GM23338 (cell line): ENCODE measurements at regions not wholly inside any gene's neighbourhood (a gene's known extent, or its start where the extent isn't known, plus 50 kb on each side); places are given as distances from the start of the nearest gene placed in this dataset.
A peak's percentile ranks its signal among the peaks of the same experiment; 100 is the strongest.

Experiments
- ATAC-seq: fragments of 200-7000 bp; cut with Tn5 transposase; 3 replicates; pipeline ENCODE4 v1.9.1; 2020
- DNase-seq: peaks from one replicate; pipeline ENCODE4 v3.0.0-alpha.2; 2015; ENCODE audit warnings: low spot score
- H2AFZ ChIP-seq: fragments of 200-600 bp; sonication (generic); 2 replicates; pipeline ENCODE4 v1.8.0; 2016; ENCODE audit warnings: antibody characterized with exemption, mild to moderate bottlenecking, moderate library complexity
- H3F3A ChIP-seq: fragments of 200-600 bp; sonication (generic); replicated peaks from 2 replicates; pipeline ENCODE4 v1.8.0; 2017; ENCODE audit warnings: antibody characterized with exemption, mixed run types, low read depth
- H3K27ac ChIP-seq: fragments of 200-600 bp; sonication (generic); 2 replicates; pipeline ENCODE4 v1.6.1; 2016; ENCODE audit warnings: low read depth
- H3K27me3 ChIP-seq: fragments of 200-600 bp; sonication (generic); 2 replicates; pipeline ENCODE4 v1.8.0; 2016; ENCODE audit warnings: mild to moderate bottlenecking, mixed run types, moderate library complexity; ENCODE audit not compliant: insufficient read depth
- H3K36me3 ChIP-seq: fragments of 200-600 bp; sonication (generic); 2 replicates; pipeline ENCODE4 v1.8.0; 2016; ENCODE audit warnings: mild to moderate bottlenecking; ENCODE audit not compliant: insufficient read depth
- H3K4me1 ChIP-seq: fragments of 200-600 bp; sonication (generic); 2 replicates; pipeline ENCODE4 v1.8.0; 2016; ENCODE audit warnings: mild to moderate bottlenecking, moderate library complexity; ENCODE audit not compliant: insufficient read depth
- H3K4me2 ChIP-seq: fragments of 200-600 bp; sonication (generic); 2 replicates; pipeline ENCODE4 v1.7.1; 2017; ENCODE audit warnings: mixed run types
- H3K4me3 ChIP-seq: fragments of 200-600 bp; sonication (generic); 2 replicates; pipeline ENCODE4 v1.6.1; 2016; ENCODE audit warnings: mixed run types
- H3K79me2 ChIP-seq: fragments of 200-600 bp; sonication (generic); replicated peaks from 2 replicates; pipeline ENCODE4 v1.8.0; 2017; ENCODE audit warnings: mild to moderate bottlenecking; ENCODE audit not compliant: insufficient read depth
- H3K9me2 ChIP-seq: fragments of 200-600 bp; sonication (generic); 2 replicates; pipeline ENCODE4 v1.8.0; 2017; ENCODE audit not compliant: insufficient read depth
- H4K20me1 ChIP-seq: fragments of 200-600 bp; sonication (generic); replicated peaks from 2 replicates; pipeline ENCODE4 v1.8.0; 2017; ENCODE audit warnings: mild to moderate bottlenecking; ENCODE audit not compliant: insufficient read depth
- H3K27ac Mint-ChIP-seq: 2 replicates; pipeline ENCODE4 v1.8.0; 2020; ENCODE audit warnings: inconsistent platforms, mild to moderate bottlenecking, moderate library complexity, mixed read lengths
- H3K27me3 Mint-ChIP-seq: 3 replicates; pipeline ENCODE4 v1.8.0; 2022; ENCODE audit warnings: low read depth, mild to moderate bottlenecking, moderate library complexity, mixed read lengths, inconsistent platforms; ENCODE audit not compliant: insufficient read depth, poor library complexity
- H3K36me3 Mint-ChIP-seq: 3 replicates; pipeline ENCODE4 v1.8.0; 2021; ENCODE audit warnings: low read depth, mild to moderate bottlenecking, inconsistent platforms, moderate library complexity, mixed read lengths
- H3K4me1 Mint-ChIP-seq: 3 replicates; pipeline ENCODE4 v1.8.0; 2020; ENCODE audit warnings: mild to moderate bottlenecking, inconsistent platforms, mixed read lengths
- H3K4me3 Mint-ChIP-seq: 3 replicates; pipeline ENCODE4 v1.8.0; 2021; ENCODE audit warnings: moderate library complexity, mild to moderate bottlenecking, inconsistent platforms, mixed read lengths
- H3K9me3 Mint-ChIP-seq: 3 replicates; pipeline ENCODE4 v1.8.0; 2020; ENCODE audit warnings: moderate library complexity, mild to moderate bottlenecking, inconsistent platforms, mixed read lengths
- CREB1 ChIP-seq: fragments of 250-450 bp; sonication (Bioruptor Pico); IDR thresholded peaks from 2 replicates; pipeline ENCODE4 v1.5.0; 2020; ENCODE audit warnings: low read depth, mild to moderate bottlenecking, moderate library complexity
- CTCF ChIP-seq, 2 experiments: fragments of 200-600 bp in 1 of 2; sonication (generic) in 1 of 2; conservative IDR thresholded peaks; 2 replicates each; pipeline versions ENCODE4 v1.5.1 to v1.6.1; 2016 to 2017; ENCODE audit warnings: antibody characterized with exemption in 2 of 2, low read depth in 2 of 2, mild to moderate bottlenecking in 2 of 2, moderate library complexity in 1 of 2
- EZH2 ChIP-seq: fragments of 200-600 bp; sonication (generic); IDR thresholded peaks from one replicate; pipeline ENCODE4 v1.8.0; 2017; ENCODE audit warnings: antibody characterized with exemption, mild to moderate bottlenecking, low read depth; ENCODE audit not compliant: unreplicated experiment
- EZH2phosphoT487 ChIP-seq: fragments of 200-600 bp; sonication (generic); IDR thresholded peaks from one replicate; pipeline ENCODE4 v1.8.1; 2018; ENCODE audit warnings: antibody characterized with exemption; ENCODE audit not compliant: unreplicated experiment
- NANOG ChIP-seq: IDR thresholded peaks from 2 replicates; pipeline ENCODE4 v1.6.1; 2016; ENCODE audit warnings: antibody characterized with exemption, borderline replicate concordance
- STAT1 ChIP-seq: IDR thresholded peaks from one replicate; pipeline ENCODE4 v1.6.1; 2016; ENCODE audit warnings: antibody characterized with exemption; ENCODE audit not compliant: unreplicated experiment
- ZNF114 ChIP-seq: fragments of 250-450 bp; sonication (Bioruptor Pico); IDR thresholded peaks from 2 replicates; pipeline ENCODE4 v1.5.0; 2020; ENCODE audit warnings: mild to moderate bottlenecking, moderate library complexity
- ZNF331 ChIP-seq: fragments of 250-450 bp; sonication (Bioruptor Pico); IDR thresholded peaks from 2 replicates; pipeline ENCODE4 v1.5.0; 2020; ENCODE audit warnings: low read depth, mild to moderate bottlenecking, moderate library complexity
- TF ChIP-seq, protein P1 (sequence below): fragments of 250-450 bp; sonication (Bioruptor Pico); IDR thresholded peaks from 2 replicates; pipeline ENCODE4 v1.5.0; 2020; ENCODE audit warnings: mild to moderate bottlenecking, moderate library complexity

GRCh38 chr2:129377078-129377469 lies 602.4 kb upstream of the RAB6C start (continued):
- TF ChIP-seq, protein P1, sequence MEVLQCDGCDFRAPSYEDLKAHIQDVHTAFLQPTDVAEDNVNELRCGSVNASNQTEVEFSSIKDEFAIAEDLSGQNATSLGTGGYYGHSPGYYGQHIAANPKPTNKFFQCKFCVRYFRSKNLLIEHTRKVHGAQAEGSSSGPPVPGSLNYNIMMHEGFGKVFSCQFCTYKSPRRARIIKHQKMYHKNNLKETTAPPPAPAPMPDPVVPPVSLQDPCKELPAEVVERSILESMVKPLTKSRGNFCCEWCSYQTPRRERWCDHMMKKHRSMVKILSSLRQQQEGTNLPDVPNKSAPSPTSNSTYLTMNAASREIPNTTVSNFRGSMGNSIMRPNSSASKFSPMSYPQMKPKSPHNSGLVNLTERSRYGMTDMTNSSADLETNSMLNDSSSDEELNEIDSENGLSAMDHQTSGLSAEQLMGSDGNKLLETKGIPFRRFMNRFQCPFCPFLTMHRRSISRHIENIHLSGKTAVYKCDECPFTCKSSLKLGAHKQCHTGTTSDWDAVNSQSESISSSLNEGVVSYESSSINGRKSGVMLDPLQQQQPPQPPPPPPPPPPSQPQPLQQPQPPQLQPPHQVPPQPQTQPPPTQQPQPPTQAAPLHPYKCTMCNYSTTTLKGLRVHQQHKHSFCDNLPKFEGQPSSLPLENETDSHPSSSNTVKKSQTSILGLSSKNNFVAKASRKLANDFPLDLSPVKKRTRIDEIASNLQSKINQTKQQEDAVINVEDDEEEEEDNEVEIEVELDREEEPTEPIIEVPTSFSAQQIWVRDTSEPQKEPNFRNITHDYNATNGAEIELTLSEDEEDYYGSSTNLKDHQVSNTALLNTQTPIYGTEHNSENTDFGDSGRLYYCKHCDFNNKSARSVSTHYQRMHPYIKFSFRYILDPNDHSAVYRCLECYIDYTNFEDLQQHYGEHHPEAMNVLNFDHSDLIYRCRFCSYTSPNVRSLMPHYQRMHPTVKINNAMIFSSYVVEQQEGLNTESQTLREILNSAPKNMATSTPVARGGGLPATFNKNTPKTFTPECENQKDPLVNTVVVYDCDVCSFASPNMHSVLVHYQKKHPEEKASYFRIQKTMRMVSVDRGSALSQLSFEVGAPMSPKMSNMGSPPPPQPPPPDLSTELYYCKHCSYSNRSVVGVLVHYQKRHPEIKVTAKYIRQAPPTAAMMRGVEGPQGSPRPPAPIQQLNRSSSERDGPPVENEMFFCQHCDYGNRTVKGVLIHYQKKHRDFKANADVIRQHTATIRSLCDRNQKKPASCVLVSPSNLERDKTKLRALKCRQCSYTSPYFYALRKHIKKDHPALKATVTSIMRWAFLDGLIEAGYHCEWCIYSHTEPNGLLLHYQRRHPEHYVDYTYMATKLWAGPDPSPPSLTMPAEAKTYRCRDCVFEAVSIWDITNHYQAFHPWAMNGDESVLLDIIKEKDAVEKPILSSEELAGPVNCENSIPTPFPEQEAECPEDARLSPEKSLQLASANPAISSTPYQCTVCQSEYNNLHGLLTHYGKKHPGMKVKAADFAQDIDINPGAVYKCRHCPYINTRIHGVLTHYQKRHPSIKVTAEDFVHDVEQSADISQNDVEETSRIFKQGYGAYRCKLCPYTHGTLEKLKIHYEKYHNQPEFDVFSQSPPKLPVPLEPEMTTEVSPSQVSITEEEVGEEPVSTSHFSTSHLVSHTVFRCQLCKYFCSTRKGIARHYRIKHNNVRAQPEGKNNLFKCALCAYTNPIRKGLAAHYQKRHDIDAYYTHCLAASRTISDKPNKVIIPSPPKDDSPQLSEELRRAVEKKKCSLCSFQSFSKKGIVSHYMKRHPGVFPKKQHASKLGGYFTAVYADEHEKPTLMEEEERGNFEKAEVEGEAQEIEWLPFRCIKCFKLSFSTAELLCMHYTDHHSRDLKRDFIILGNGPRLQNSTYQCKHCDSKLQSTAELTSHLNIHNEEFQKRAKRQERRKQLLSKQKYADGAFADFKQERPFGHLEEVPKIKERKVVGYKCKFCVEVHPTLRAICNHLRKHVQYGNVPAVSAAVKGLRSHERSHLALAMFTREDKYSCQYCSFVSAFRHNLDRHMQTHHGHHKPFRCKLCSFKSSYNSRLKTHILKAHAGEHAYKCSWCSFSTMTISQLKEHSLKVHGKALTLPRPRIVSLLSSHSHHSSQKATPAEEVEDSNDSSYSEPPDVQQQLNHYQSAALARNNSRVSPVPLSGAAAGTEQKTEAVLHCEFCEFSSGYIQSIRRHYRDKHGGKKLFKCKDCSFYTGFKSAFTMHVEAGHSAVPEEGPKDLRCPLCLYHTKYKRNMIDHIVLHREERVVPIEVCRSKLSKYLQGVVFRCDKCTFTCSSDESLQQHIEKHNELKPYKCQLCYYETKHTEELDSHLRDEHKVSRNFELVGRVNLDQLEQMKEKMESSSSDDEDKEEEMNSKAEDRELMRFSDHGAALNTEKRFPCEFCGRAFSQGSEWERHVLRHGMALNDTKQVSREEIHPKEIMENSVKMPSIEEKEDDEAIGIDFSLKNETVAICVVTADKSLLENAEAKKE (CRISPR knock-in tag) = no peak
- TF ChIP-seq ZNF331 (CRISPR knock-in tag) = no peak
- no peak for TF ChIP-seq NANOG
- no peak for TF ChIP-seq CREB1 (CRISPR knock-in tag)
- no peak for TF ChIP-seq ZNF114 (CRISPR knock-in tag)
- no peak for TF ChIP-seq EZH2phosphoT487

GRCh38 chr2:129378186-129378585 lies 601.3 kb upstream of the RAB6C start:
- Histone ChIP-seq H3K4me1 (no peaks in the 10 kb centered on the region), H3K4me2 (no peak overlapping the region), H2AFZ (peak overlapping the region; percentile 28; the same call in 1 of the 2 replicates), H3K9me2 (no peaks in the 10 kb centered on the region), H3K27me3 (no peaks in the 10 kb centered on the region), H3K27ac (no peak overlapping the region), H3K4me3 (no peak overlapping the region), H3K36me3 (no peaks in the 10 kb centered on the region), H3K79me2 (no peaks in the 10 kb centered on the region), H4K20me1 (no peaks in the 10 kb centered on the region), H3F3A (no peaks in the 10 kb centered on the region)
- Mint-ChIP-seq H3K4me3 (no peak overlapping the region), H3K9me3 (peaks cover 14% of the 10 kb centered on the region; the same call in 2 of the 3 replicates), H3K27ac (no peak overlapping the region; the same call in 1 of the 2 replicates), H3K27me3 (peaks cover 2% of the 10 kb centered on the region), H3K36me3 (no peaks in the 10 kb centered on the region; the same call in 2 of the 3 replicates), H3K4me1 (no peaks in the 10 kb centered on the region)
- no peak for ATAC-seq
- no peak for DNase-seq
- TF ChIP-seq EZH2 (no peak), CTCF (conservative IDR thresholded peaks at IDR 0.05; ENCODE audit: low read depth in 2 of 2) (no peak), STAT1 (no peak)
- TF ChIP-seq, protein P1 (CRISPR knock-in tag) = no peak
